GM19043 (cell line): ENCODE measurements at regions not wholly inside any gene's neighbourhood (a gene's known extent, or its start where the extent isn't known, plus 50 kb on each side); places are given as distances from the start of the nearest gene placed in this dataset.
"Not testable (repeated sequence)": the region's sequence is repeated elsewhere in the genome, so short reads cannot be mapped to it uniquely, and the experiment has no call there.

Source experiments
- ATAC-seq: cut with Tn5 transposase; IDR thresholded peaks from one replicate; pipeline ENCODE4 v1.9.1; 2021; ENCODE audit warnings: low read depth; ENCODE audit not compliant: unreplicated experiment

DNA sequence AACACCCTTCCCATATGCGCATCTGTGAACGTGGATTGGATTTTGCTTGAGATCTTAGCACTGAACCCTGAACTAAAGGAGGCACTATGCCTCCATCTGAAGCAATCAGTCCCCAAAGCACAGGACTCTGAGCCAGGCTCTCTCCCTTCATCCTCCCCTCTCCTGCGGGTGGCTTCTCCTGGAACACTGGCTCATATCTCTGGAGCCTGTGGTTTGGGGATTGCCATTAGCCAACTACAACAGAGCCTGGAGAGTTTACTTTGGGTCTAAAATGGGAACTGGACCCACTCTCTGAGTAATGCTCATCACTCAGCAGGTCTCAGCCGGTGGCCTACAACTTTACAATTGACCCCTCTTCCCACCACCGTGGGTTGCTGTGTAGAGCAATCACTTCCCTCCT is 190.8 kb upstream of the HES1 start:
- ATAC-seq = no peak

DNA sequence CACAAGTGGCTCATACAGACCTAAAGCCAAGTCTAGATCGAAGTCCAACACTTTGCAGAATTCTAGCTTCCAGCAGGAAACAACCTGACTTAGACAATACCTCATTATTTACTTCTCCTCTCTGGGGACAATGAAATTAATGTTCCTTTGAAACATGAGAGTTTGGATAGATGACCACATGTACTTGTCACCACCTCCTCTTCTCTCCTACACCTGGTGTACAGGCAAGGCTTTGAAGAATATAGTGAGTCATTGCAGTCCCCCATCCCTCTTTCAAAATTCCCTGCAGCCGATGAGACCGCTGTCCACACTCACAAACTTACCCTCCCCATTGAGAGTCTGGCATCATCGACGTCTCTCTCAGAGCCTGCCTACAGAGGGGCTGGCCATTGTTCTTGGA is 189.0 kb upstream of the HES1 start:
- ATAC-seq = no peak

DNA sequence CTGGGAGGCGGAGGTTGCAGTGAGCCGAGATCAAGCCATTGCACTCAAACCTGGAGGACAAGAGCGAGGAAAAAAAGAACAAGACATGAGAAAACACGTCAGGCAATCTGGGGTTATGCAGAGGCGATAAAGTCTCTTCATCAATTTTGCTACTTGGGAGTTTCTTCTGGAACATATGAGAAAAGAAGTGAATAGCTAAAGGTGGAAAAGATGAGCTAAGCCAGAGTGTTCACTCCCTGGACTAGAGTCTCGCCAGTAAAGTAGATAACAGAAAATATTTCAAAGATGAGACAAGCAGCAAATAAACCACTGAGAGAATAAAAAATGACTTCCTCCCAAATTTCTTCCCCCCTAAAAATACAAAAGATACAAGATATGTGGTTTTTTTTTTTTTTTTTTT is 188.4 kb upstream of the HES1 start:
- ATAC-seq = no peak

DNA sequence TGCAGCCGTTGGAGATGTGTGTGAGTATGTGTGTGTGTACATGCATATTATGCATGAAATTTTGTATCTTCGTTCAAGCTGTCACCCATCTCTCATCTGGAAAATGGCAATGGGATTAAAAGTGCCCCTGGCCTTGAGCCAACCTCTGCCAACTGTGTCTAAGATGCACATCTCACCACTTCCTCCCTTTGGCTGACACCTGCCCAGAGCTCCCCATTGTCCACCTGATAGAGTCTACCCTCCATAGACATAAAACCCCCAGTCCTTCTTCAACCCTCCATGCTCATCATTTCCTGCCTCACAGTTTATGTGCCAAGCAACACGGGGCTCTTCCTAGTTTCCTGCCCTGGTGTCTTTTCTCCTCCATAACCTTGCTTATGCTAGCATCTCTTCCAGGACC is 187.5 kb upstream of the HES1 start:
- ATAC-seq = no peak

DNA sequence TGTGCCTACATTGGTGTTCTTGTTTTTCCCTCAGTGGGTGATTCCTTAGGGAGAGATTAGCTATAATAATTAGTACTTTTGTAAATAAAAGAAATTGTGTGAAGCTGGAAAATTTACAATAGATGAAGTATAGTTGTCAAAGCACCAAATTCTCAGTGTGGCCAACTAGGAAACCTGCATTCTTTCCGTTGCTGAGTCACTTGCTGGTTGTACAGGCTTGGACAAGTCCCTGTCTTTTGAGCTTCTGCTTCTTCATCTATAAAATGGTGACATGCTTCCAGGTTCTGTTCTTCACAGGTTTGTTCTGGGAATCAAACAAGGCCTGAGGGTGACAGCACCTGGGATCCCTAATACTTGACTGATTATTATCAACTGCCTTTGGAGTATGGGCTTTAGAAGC is 184.1 kb upstream of the HES1 start:
- ATAC-seq = no peak

DNA sequence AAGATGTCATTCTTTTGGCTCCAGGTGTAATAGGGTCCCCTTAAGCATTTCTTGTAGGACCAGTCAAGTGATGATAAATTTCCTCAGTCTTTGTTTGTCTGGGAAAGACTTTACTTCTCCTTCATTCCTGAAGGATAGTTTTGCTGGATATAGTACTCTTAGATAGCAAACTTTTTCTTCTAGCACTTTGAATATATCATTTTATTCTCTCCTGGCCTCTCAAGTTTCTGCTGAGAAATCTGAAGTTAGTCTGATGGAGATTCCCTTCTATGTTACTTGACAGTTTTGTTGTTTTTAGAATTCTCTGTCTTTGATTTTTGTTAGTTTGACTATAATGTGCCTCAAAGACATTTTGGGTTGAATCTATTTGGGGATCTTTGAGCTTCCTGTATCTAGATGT is 181.2 kb upstream of the HES1 start:
- ATAC-seq = no peak

DNA sequence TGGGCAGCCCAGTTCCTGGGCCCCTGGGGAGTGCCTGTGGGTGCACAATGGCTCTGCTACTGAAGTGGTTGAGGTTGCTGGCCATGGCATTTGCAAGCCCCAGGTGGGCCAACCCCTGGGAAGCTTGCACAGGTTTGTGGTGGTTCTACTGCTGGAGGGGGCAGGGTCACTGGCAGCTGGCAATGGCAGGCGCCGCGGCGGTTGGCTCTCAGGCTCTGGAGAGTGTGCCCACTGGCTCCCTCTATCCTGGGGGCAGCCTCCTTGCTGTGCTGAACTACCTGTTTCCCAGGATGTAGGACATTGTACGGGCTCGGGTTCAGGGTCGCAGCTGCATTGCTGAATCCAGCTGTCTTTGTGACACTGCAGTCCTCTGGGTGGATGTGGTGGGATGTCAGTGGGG is 180.2 kb upstream of the HES1 start:
- no peak for ATAC-seq

DNA sequence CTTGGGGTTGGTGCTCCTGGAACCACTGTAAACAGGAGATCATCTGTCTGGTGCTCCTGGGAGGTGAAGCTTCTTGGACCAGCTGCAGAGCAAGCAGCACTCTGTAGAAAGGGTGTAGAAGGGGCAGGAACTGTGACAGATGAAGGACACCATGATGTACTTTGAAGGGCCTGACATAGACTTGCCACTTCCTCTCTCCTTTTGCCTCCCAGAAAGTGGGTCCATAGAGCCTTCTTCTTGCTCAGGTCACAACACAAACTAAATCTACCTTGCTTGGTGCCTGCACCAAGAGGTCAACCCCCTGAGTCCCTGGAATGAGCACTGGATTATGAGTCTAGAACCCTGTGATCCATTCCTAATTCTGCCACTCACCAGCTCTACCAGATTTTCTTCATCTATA is 176.1 kb upstream of the HES1 start:
- no peak for ATAC-seq

DNA sequence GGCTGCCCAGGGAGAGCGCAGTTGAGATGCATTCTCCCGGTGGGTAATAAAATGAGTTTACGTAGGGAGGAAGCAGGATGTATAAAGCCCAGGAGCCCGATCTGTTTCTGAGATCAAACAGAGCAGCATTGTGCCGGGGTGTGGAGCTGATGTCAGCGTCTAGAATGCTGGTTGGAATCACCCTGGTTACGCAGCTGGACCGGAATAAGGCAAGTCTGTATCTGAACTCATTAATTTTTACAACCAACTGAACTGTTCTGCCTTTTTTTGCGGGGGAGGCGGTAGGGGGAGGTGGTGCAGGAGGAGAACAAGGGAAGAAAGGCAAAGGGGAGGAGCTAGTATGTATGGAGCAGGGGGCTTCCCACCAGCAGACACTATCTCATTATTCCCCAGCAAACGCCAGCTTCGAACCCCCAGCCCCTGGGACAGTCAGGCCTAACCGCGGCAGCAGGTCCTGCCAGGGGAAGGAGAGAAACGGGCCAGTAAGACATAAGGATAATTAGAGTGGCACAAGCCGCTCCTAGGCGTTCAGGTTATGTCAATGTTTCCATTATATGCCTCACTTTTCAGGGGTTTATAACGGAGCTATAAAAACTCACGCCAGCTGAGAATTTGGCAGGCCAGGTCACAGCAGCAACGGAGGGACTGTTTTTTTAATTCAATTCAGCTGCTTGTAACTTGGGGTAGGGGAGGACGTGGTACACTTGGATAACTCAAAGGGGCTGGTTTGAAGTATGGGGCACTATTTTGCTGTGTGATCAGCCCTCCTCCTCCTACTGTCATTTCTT is 175.3 kb upstream of the HES1 start:
- ATAC-seq = no peak

DNA sequence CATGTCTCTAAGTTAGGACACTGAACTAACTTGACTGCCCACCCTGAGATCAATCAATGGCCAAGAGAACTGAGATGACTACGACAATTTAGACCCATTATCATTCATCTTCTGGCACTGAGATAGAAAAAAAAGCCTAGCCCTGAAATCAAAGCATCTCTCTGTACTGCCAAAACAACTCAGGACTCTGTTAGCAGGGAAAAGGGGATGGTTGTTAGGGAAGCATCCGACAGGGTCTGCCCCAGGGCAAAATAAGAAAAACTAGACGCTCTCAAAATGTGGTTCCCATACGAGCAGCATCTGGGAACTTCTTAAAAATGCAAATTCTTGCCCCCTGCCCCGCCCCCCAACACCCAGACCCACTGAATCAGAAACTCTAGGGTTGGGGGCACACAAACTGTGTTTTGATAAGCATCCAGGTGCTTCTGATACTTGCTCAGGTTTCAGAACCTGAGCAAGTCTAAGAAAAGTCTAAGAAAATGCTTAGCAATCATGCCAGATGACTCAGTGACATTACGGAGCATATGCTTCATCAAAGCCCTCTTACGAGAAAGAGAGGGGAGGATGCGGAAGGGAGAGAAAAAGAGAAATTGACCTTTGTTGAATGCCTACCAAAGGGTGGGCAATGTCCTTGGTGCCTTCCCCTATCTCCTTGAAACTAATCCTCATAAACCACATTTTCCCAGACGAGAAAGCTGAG is 172.8 kb upstream of the HES1 start:
- no peak for ATAC-seq

DNA sequence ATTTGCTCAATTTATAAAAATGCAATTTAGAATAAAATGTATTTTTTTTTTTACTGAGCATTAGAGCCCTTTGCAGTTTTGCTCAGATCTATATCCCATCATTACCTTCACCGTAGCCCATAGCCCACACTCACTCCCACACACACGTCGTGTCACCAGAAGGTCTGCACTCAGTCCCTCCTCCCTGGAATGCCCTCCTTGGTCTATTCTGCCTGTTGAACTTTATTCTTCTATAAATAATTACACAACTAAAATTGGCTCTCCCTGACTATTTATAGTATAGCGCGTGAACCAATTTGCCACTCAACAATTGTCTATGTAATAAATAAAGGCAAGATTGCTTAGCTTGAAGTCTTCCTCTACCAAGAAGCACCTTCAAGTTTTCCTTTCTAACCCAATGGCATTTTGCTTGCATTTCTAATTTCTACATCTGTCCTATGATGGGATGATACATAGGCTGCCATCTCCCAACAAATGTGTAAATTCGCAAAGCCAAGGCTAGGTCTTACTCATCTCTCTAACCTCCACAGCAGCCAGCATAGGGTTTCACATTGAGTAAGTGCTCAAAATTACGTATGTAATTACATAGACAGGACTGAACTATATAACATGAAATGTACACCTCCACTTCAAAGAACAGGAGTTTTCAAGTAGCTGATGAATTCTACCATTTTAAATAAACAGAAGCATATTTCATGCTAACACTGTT is 172.0 kb upstream of the HES1 start:
- peak; percentile 71 for ATAC-seq

DNA sequence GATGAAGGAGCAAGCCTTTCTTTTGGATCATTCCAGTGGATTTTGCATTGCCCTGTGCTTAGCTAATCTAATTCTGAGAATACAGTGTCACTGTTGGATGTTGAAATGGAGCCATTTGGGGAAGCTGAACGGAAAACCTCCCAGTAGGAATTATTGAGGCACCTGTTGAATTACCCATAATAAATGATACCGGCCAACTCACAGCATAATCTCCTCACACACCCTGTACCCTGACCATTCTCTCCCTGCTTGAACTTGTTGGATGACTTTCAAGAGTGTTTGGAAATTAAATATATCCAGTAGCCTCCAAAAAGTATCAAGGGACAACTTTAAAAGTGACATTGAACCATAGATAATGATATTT is 171.4 kb upstream of the HES1 start:
- no peak for ATAC-seq

DNA sequence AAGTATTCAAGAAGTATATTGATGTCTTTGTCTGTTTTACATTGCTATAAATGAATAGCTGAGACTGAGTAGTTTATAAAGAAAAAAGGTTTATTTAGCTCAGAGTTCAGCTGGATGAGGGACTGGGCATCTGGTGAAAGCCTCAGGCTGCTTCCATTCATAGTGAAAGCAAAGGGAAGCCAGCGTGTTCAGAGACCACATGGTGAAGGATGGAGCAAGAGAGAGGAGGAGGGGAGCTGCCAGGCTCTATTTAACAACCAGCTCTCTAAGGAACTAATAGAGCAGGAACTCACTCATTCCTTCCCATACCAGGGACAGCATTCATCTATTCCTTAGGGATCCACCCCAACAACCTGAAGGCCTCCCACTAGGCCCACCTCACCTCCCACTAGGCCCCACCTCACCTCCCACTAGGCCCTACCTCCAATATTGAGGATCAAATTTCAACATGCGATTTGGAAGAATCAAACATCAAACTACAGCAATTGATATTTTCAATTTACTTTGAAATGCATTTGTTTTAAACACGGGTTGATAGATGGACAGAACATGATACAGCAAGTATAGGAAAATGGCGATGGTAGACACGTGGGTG is 167.5 kb upstream of the HES1 start:
- no peak for ATAC-seq

DNA sequence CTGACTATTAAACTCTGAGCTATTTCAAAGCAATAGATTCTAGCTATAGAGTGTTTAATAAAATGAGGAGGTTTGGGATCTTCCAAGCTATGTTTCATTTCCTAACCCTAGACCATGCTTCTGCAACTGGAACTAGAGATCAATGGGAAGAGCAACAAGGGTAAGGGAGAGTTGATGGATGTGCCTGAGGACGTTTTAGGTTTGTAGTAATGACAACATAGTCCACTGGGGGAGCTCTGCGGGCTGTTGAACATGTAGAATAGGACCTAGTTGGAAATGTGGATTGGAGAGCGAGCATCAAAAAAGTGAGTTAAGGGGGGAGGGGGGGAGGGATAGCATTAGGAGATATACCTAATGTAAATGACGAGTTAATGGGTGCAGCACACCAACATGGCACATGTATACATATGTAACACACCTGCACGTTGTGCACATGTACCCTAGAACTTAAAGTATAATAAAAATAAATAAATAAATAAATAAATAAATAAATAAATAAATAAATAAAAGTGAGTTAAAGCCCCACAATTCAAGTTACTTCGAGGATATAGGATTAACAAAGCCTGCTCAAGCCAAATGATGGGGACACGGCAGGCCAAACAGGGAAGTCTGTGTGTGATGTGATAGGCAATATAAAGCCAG is 165.7 kb upstream of the HES1 start:
- not testable (repeated sequence) for ATAC-seq

DNA sequence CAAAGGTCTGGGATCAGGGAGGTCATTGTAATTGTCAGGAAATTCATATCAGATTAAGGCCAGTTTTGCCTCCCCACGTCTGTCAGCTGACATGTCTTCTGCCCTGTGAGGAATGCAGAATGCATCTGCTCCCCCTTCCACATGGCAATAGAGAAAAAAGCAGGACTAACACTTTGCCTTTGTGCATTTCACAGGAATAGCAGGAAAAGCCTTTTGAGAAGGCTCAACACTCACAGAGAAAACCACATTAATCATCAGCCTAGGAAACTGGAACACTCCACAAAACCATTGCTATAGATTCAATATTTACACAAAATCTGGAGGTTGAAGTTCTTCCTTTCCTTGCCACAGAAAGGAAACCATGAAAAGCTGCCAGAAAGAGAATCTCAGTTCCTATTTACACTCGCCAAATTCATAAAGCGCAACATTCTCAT is 165.2 kb upstream of the HES1 start:
- ATAC-seq = peak; percentile 52

DNA sequence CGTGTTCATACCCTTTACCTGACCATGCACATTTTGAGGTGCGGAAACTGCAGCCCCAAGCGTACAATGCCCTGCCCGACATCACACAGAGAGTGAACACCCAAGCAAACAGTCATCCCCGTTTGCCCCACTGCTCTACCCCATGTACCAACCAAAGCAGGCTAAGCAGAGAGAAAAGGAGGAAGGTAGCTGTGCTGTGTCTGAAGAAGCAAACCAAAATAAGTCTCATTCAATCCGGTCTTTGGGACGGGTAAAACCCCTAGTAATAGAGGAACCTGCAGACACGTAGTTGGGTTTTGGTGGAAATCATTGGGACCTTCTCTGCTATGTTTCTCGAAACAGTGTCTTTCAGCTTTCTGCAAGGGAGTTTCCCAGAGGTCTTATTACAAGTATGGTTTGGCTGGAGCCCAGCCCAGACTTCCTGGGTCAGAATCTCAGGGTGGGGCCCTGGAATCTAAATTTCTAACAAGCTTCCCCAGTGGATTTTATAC is 164.6 kb upstream of the HES1 start:
- peak; percentile 62 for ATAC-seq

DNA sequence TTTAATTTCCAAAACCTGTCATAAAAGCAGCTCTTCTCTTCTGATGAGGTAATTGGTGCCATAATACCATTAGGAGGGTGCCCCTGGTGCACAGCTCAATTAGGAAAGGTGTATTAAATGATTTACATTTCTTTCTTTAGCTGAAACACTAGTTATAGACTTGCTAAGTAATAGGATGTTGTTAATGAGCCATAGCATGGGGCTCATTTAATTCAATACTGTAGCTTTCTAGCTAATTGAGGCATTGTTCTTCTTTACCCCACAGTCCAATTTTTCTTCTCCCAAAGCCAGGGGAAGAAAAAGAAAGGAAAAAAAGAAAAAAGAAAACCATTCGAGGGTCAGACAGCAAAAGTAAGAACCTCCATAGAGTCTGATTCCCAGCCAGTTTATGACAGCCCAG is 164.0 kb upstream of the HES1 start:
- no peak for ATAC-seq

DNA sequence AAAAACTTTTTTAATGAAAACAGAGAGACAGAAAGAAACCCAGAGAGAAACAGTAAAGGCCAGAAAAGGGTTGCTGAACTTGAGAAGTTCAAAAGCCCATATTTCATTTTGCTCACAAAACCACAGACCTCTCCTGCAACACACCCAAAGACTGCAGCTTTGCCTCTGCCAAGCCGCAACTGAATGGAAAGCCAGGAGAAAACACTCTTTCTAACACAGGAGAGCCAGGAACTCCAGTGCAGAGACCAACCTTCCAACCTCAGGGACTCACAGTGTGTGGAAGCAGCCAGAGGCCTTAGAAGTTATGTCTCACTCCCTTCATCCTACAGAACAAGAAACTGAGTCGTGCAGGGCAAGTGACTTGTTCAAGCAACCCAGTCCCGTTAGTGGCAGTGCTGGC is 163.1 kb upstream of the HES1 start:
- no peak for ATAC-seq

DNA sequence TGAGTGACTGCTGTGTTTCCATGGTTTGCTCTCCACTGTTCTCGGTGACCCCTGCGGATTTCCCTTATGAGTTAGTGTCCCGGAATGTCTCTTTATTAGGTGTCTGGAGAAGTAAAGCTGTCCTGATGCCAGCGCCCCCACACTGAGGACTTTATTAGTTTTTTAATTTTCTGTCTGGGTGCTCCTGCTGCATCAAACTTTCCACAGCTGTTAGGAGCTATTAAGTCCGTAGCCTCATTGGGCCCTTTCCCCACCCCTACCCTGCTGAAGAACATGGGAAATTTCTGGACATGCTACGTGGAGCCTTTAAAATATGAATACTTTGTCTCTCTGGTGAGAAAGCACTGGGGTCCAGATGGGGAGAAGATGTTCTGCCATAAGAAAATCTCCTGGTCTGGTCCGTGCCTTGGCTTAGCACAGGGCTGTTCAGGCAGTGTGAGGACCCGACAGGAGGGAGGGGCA is 161.7 kb upstream of the HES1 start:
- ATAC-seq = no peak

DNA sequence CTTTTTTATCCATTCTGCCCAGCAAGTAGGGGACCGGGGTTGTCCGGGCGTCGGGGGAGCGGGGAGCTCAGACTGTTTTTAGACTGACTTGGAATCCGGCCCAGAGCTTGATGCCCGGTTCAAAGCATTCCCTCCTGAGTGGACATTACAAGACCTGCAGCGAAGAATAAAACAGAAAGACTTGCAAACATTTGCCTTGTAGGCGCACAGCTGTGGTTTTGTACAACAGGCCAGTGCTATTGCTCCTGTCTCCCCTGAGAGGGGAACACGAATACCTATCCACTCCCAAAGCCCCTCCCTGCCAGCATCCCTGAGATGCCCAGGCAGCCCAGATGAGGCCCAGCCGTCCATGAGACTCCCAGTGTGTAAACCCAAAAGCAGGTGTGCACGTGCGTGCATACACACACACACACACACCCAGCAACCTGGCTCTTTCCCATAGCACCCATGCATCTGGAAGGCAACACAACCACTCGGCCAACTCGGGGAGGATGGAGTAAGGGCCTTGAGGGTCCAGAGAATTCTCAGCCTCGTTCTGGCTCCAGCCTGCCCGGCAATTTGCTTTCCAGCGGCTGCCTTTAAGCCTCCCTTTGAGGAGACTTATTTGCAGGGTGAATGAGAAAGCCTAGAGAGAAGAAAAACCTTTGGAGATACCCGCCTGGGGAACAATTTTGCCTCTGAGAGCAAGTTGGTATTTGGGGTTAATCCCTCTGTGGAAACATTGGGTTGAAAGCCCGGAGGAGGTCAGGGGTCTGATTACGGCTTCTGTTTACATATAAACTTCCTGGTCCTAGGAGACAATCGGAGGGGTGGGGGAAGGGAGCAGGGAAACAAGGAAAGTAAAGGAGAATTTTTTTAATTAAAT is 161.0 kb upstream of the HES1 start:
- no peak for ATAC-seq
